Fibroblast of lung (primary cell): ENCODE measurements at regions not wholly inside any gene's neighbourhood (a gene's known extent, or its start where the extent isn't known, plus 50 kb on each side); places are given as distances from the start of the nearest gene placed in this dataset.

Source experiments
- DNase-seq, 2 donors: peaks; one replicate each; pipeline versions ENCODE4 v3.0.0 to v3.0.0-alpha.2; 2010; ENCODE audit warnings: low read depth in 2 of 2
- H2AFZ ChIP-seq: 2 replicates; pipeline ENCODE4 v1.5.1; 2012; ENCODE audit warnings: low read length, control low read depth, inconsistent platforms
- H3K27ac ChIP-seq: 2 replicates; pipeline ENCODE4 v1.5.1; 2011; ENCODE audit warnings: low read length, control low read depth; ENCODE audit not compliant: insufficient read depth
- H3K27me3 ChIP-seq: 2 replicates; pipeline ENCODE4 v1.5.1; 2011; ENCODE audit warnings: mild to moderate bottlenecking, low read length; ENCODE audit not compliant: control insufficient read depth, insufficient read depth
- H3K36me3 ChIP-seq: 2 replicates; pipeline ENCODE4 v1.5.1; 2011; ENCODE audit warnings: low read length; ENCODE audit not compliant: control insufficient read depth, insufficient read depth
- H3K4me1 ChIP-seq: 2 replicates; pipeline ENCODE4 v1.5.1; 2011; ENCODE audit warnings: low read length; ENCODE audit not compliant: control insufficient read depth, insufficient read depth; ENCODE audit errors: extremely low read depth
- H3K4me2 ChIP-seq: 2 replicates; pipeline ENCODE4 v1.5.1; 2011; ENCODE audit warnings: low read length, control low read depth; ENCODE audit not compliant: insufficient read depth; ENCODE audit errors: extremely low read depth
- H3K4me3 ChIP-seq, 4 experiments: fragments of 200-600 bp in 1 of 4; sonication (generic) in 1 of 4; replicated peaks in 1 of 4; 2 replicates each; pipeline ENCODE4 v1.5.1; 2011 to 2016; ENCODE audit warnings: low read length in 4 of 4, low read depth in 3 of 4, mild to moderate bottlenecking in 3 of 4, control low read depth in 2 of 4, inconsistent platforms in 1 of 4, mixed read lengths in 1 of 4; ENCODE audit not compliant: insufficient read depth in 1 of 4; ENCODE audit errors: control extremely low read depth in 1 of 4
- H3K79me2 ChIP-seq: 2 replicates; pipeline ENCODE4 v1.5.1; 2012; ENCODE audit warnings: mild to moderate bottlenecking, low read length, inconsistent platforms; ENCODE audit not compliant: control insufficient read depth, insufficient read depth
- H3K9ac ChIP-seq: 2 replicates; pipeline ENCODE4 v1.5.1; 2011; ENCODE audit warnings: mild to moderate bottlenecking, low read length, control low read depth; ENCODE audit not compliant: insufficient read depth
- H3K9me3 ChIP-seq: 2 replicates; pipeline ENCODE4 v1.5.1; 2012; ENCODE audit warnings: low read depth, low read length; ENCODE audit not compliant: control insufficient read depth, insufficient read depth
- H4K20me1 ChIP-seq: 2 replicates; pipeline ENCODE4 v1.5.1; 2011; ENCODE audit warnings: low read length; ENCODE audit not compliant: control insufficient read depth, insufficient read depth; ENCODE audit errors: extremely low read depth
- CTCF ChIP-seq, 2 donors: IDR thresholded peaks in 1 of 2; conservative IDR thresholded peaks in 1 of 2; 1 replicate in 1 of 2; 2 replicates in 1 of 2; pipeline ENCODE4 v1.5.1; 2011 to 2012; ENCODE audit warnings: low read length in 2 of 2, control low read depth in 1 of 2, inconsistent platforms in 1 of 2, low read depth in 1 of 2, mild to moderate bottlenecking in 1 of 2
- EZH2 ChIP-seq: IDR thresholded peaks from 2 replicates; pipeline ENCODE4 v1.5.1; 2012; ENCODE audit warnings: low read length, control low read depth, mild to moderate bottlenecking; ENCODE audit errors: missing control alignments

GRCh38 chr10:55641601-55642000 lies 719.5 kb downstream of the ZWINT start:
- TF ChIP-seq EZH2 (no peak), CTCF (conservative IDR thresholded peaks at IDR 0.05 in 1 of 2, IDR thresholded peaks at IDR 0.05 in 1 of 2; ENCODE audit: low read depth in 1 of 2, low read length in 2 of 2) (no peak)
- Histone ChIP-seq H3K9me3 (no peaks in the 10 kb centered on the region), H3K4me1 (no peaks in the 10 kb centered on the region), H3K9ac (no peak overlapping the region), H3K4me2 (no peak overlapping the region), H3K36me3 (no peaks in the 10 kb centered on the region), H2AFZ (no peak overlapping the region), H3K4me3 (no peak overlapping the region), H3K27me3 (no peaks in the 10 kb centered on the region), H3K27ac (no peak overlapping the region), H3K79me2 (no peaks in the 10 kb centered on the region), H4K20me1 (no peaks in the 10 kb centered on the region)
- no peak for DNase-seq

GRCh38 chr10:55631071-55631654 lies 729.9 kb downstream of the ZWINT start:
- peak overlapping the region in 2 of 4 experiments; percentile 17 to 69 for H3K4me3 ChIP-seq
- H3K4me2 ChIP-seq: peak overlapping the region; percentile 60
- H3K27me3 ChIP-seq: no peaks in the 10 kb centered on the region
- H3K79me2 ChIP-seq: no peaks in the 10 kb centered on the region
- H4K20me1 ChIP-seq: no peaks in the 10 kb centered on the region
- TF ChIP-seq CTCF (conservative IDR thresholded peaks at IDR 0.05 in 1 of 2, IDR thresholded peaks at IDR 0.05 in 1 of 2; ENCODE audit: low read depth in 1 of 2, low read length in 2 of 2): peak; percentile 7 to 44
- no peak for TF ChIP-seq EZH2
- DNase-seq: peak; percentile 40 to 53
- no peaks in the 10 kb centered on the region for H3K4me1 ChIP-seq
- H3K36me3 ChIP-seq: no peaks in the 10 kb centered on the region
- no peak overlapping the region for H3K27ac ChIP-seq
- no peaks in the 10 kb centered on the region for H3K9me3 ChIP-seq
- H2AFZ ChIP-seq: no peak overlapping the region
- H3K9ac ChIP-seq: no peak overlapping the region

GRCh38 chr10:55630491-55631056 lies 730.5 kb downstream of the ZWINT start:
- TF ChIP-seq CTCF (conservative IDR thresholded peaks at IDR 0.05 in 1 of 2, IDR thresholded peaks at IDR 0.05 in 1 of 2; ENCODE audit: low read depth in 1 of 2, low read length in 2 of 2) (no peak), EZH2 (no peak)
- Histone ChIP-seq H3K9ac (no peak overlapping the region), H3K79me2 (no peaks in the 10 kb centered on the region), H3K9me3 (no peaks in the 10 kb centered on the region), H3K36me3 (no peaks in the 10 kb centered on the region), H2AFZ (no peak overlapping the region), H3K27ac (no peak overlapping the region), H3K27me3 (no peaks in the 10 kb centered on the region), H3K4me1 (no peaks in the 10 kb centered on the region), H3K4me2 (peak overlapping the region; percentile 60), H3K4me3 (peak overlapping the region in 2 of 4 experiments; percentile 17 to 69), H4K20me1 (no peaks in the 10 kb centered on the region)
- DNase-seq: peak; percentile 20 to 32
